Cardiac muscle cell (in vitro differentiated cells and primary cell): ENCODE measurements at regions not wholly inside any gene's neighbourhood (a gene's known extent, or its start where the extent isn't known, plus 50 kb on each side); places are given as distances from the start of the nearest gene placed in this dataset.

Experiments used
- DNase-seq, 2 donors: peaks; one replicate each; pipeline versions ENCODE4 v3.0.0 to v3.0.0-alpha.2; 2010 to 2017; ENCODE audit warnings: low read depth in 1 of 2, low spot score in 1 of 2
- H3K27ac ChIP-seq: fragments of 200-600 bp; sonication (generic); 2 replicates; pipeline ENCODE4 v1.5.1; 2016
- H3K27me3 ChIP-seq: fragments of 200-600 bp; sonication (generic); 2 replicates; pipeline ENCODE4 v1.6.0; 2016; ENCODE audit warnings: control low read depth
- H3K36me3 ChIP-seq: fragments of 200-600 bp; sonication (generic); 2 replicates; pipeline ENCODE4 v1.5.1; 2016; ENCODE audit warnings: control low read depth
- H3K4me1 ChIP-seq: fragments of 200-600 bp; sonication (generic); 2 replicates; pipeline ENCODE4 v1.8.1; 2017; ENCODE audit warnings: low read depth, mild to moderate bottlenecking, mixed run types
- H3K4me3 ChIP-seq: fragments of 200-600 bp; sonication (generic); 2 replicates; pipeline ENCODE4 v1.5.1; 2016; ENCODE audit warnings: mild to moderate bottlenecking
- H3K9me3 ChIP-seq: fragments of 200-600 bp; sonication (generic); 2 replicates; pipeline ENCODE4 v1.5.1; 2017; ENCODE audit warnings: low read depth, mild to moderate bottlenecking, control low read depth
- CTCF ChIP-seq: IDR thresholded peaks from 2 replicates; pipeline ENCODE4 v1.5.1; 2012; ENCODE audit warnings: low read depth, mild to moderate bottlenecking, low read length

GRCh38 chr6:80468398-80468797, 361.9 kb downstream of the BCKDHB start:
- no peak for DNase-seq
- TF ChIP-seq CTCF, result no peak
- Histone ChIP-seq H3K36me3 (no peaks in the 10 kb centered on the region), H3K4me3 (no peak overlapping the region), H3K27me3 (no peaks in the 10 kb centered on the region), H3K9me3 (no peaks in the 10 kb centered on the region), H3K4me1 (no peaks in the 10 kb centered on the region), H3K27ac (no peak overlapping the region)

- Histone ChIP-seq H3K4me3 (no peak overlapping the region), H3K27me3 (no peaks in the 10 kb centered on the region), H3K9me3 (no peaks in the 10 kb centered on the region), H3K27ac (no peak overlapping the region), H3K4me1 (no peaks in the 10 kb centered on the region), H3K36me3 (no peaks in the 10 kb centered on the region)
- DNase-seq, result no peak
- TF ChIP-seq CTCF, result no peak
Observed at GRCh38 chr6:80467408-80467807, 360.9 kb downstream of the BCKDHB start.

GRCh38 chr6:80466981-80467380, 360.5 kb downstream of the BCKDHB start:
- peak in 1 of 2 donors; percentile 15 for DNase-seq
- Histone ChIP-seq H3K27ac (no peak overlapping the region), H3K9me3 (no peaks in the 10 kb centered on the region), H3K27me3 (no peaks in the 10 kb centered on the region), H3K4me3 (no peak overlapping the region), H3K4me1 (no peaks in the 10 kb centered on the region), H3K36me3 (no peaks in the 10 kb centered on the region)
- no peak for TF ChIP-seq CTCF

- Histone ChIP-seq H3K4me3 (no peak overlapping the region), H3K4me1 (no peaks in the 10 kb centered on the region), H3K9me3 (no peaks in the 10 kb centered on the region), H3K36me3 (no peaks in the 10 kb centered on the region), H3K27ac (no peak overlapping the region), H3K27me3 (no peaks in the 10 kb centered on the region)
- TF ChIP-seq CTCF, result no peak
- DNase-seq, result no peak
Observed at GRCh38 chr6:80465513-80465912, 359.0 kb downstream of the BCKDHB start.

- H3K27me3 ChIP-seq, result no peaks in the 10 kb centered on the region
- no peak for DNase-seq
- no peak overlapping the region for H3K27ac ChIP-seq
- H3K4me3 ChIP-seq, result no peak overlapping the region
- no peaks in the 10 kb centered on the region for H3K36me3 ChIP-seq
- TF ChIP-seq CTCF, result no peak
- H3K9me3 ChIP-seq, result no peaks in the 10 kb centered on the region
- H3K4me1 ChIP-seq, result no peaks in the 10 kb centered on the region
Observed at GRCh38 chr6:80464901-80465300, 358.4 kb downstream of the BCKDHB start.

- Histone ChIP-seq H3K9me3 (no peaks in the 10 kb centered on the region), H3K27me3 (no peaks in the 10 kb centered on the region), H3K27ac (no peak overlapping the region), H3K4me1 (no peaks in the 10 kb centered on the region), H3K4me3 (no peak overlapping the region), H3K36me3 (no peaks in the 10 kb centered on the region)
- no peak for TF ChIP-seq CTCF
- no peak for DNase-seq
Observed at GRCh38 chr6:80463197-80463596, 356.7 kb downstream of the BCKDHB start.
